K562 (cell line): ENCODE measurements at regions not wholly inside any gene's neighbourhood (a gene's known extent, or its start where the extent isn't known, plus 50 kb on each side); places are given as distances from the start of the nearest gene placed in this dataset.

Experiments used
- CXXC5 ChIP-seq: fragments of 250-450 bp; sonication (Bioruptor Pico); IDR thresholded peaks from 2 replicates; pipeline ENCODE4 v1.8.0; 2022; ENCODE audit warnings: inconsistent platforms, mild to moderate bottlenecking, moderate library complexity
- DPF2 ChIP-seq: fragments of 450-650 bp; IDR thresholded peaks from 2 replicates; pipeline ENCODE4 v1.6.1; 2016
- ETV5 ChIP-seq: sonication (generic); formaldehyde crosslinking; IDR thresholded peaks from 2 replicates; pipeline ENCODE4 v1.4.0; 2020; ENCODE audit warnings: low read depth, mild to moderate bottlenecking, missing genetic modification reagents
- ETV6 ChIP-seq, 3 experiments: fragments of 150-350 bp in 1 of 3; sonication (generic) in 1 of 3; formaldehyde crosslinking in 1 of 3; IDR thresholded peaks; 2 replicates each; pipeline versions ENCODE4 v1.6.1 to v1.8.0; 2014 to 2022; ENCODE audit warnings: borderline replicate concordance in 2 of 3, low read depth in 2 of 3, antibody characterized with exemption in 1 of 3, low read length in 1 of 3, mild to moderate bottlenecking in 1 of 3, missing genetic modification reagents in 1 of 3
- ILF3 ChIP-seq: fragments of 450-650 bp; IDR thresholded peaks from 2 replicates; pipeline ENCODE4 v1.6.1; 2018; ENCODE audit warnings: antibody characterized with exemption, mild to moderate bottlenecking, moderate library complexity, borderline replicate concordance
- MAFF ChIP-seq: IDR thresholded peaks from 2 replicates; pipeline ENCODE4 v1.6.1; 2012; ENCODE audit warnings: low read length, improper control_type of control experiment
- MEF2A ChIP-seq: IDR thresholded peaks from 2 replicates; pipeline ENCODE4 v1.6.1; 2011; ENCODE audit warnings: low read depth, mild to moderate bottlenecking, low read length, moderate library complexity; ENCODE audit not compliant: control insufficient read depth
- MYBL2 ChIP-seq, 2 experiments: fragments of 450-650 bp in 1 of 2; sonication (generic) in 1 of 2; formaldehyde crosslinking in 1 of 2; IDR thresholded peaks; 2 replicates each; pipeline versions ENCODE4 v1.6.1 to v1.8.1; 2017 to 2022; ENCODE audit warnings: borderline replicate concordance in 1 of 2, inconsistent platforms in 1 of 2, low read depth in 1 of 2, mild to moderate bottlenecking in 1 of 2, missing genetic modification reagents in 1 of 2, moderate library complexity in 1 of 2
- MYNN ChIP-seq, 2 experiments: sonication (generic); formaldehyde crosslinking in 1 of 2; IDR thresholded peaks; 2 replicates each; pipeline versions ENCODE4 v1.5.0 to v1.6.1; 2016 to 2020; ENCODE audit warnings: antibody characterized with exemption in 1 of 2, missing genetic modification reagents in 1 of 2
- NCOR1 ChIP-seq: fragments of 450-650 bp; IDR thresholded peaks from 2 replicates; pipeline ENCODE4 v1.6.1; 2016; ENCODE audit warnings: mild to moderate bottlenecking, moderate library complexity
- NRF1 ChIP-seq, 2 experiments: fragments of 450-650 bp; IDR thresholded peaks in 1 of 2; conservative IDR thresholded peaks in 1 of 2; 2 replicates each; pipeline ENCODE4 v1.6.1; 2014; ENCODE audit warnings: mild to moderate bottlenecking in 2 of 2
- PHF8 ChIP-seq: fragments of 200-600 bp; sonication (generic); IDR thresholded peaks from 2 replicates; pipeline ENCODE4 v1.6.1; 2012; ENCODE audit warnings: mixed run types, mild to moderate bottlenecking, inconsistent platforms, low read length, moderate library complexity, borderline replicate concordance
- SUPT5H ChIP-seq: fragments of 450-650 bp; IDR thresholded peaks from 2 replicates; pipeline ENCODE4 v1.6.1; 2016
- TRIM24 ChIP-seq, 2 experiments: fragments of 450-650 bp; IDR thresholded peaks; 2 replicates each; pipeline ENCODE4 v1.6.1; 2016
- ZBTB8A ChIP-seq: fragments of 450-650 bp; IDR thresholded peaks from 2 replicates; pipeline ENCODE4 v1.6.1; 2018; ENCODE audit warnings: mild to moderate bottlenecking, moderate library complexity; ENCODE audit not compliant: partially characterized antibody
- TF ChIP-seq, protein P1 (sequence below): fragments of 250-450 bp; sonication (Bioruptor Pico); IDR thresholded peaks from 2 replicates; pipeline ENCODE4 v1.8.0; 2022; ENCODE audit warnings: moderate library complexity, mild to moderate bottlenecking, inconsistent platforms
- TF ChIP-seq, protein P2 (sequence below): sonication (generic); formaldehyde crosslinking; IDR thresholded peaks from 2 replicates; pipeline ENCODE4 v1.8.0; 2023; ENCODE audit warnings: missing genetic modification reagents, mild to moderate bottlenecking, borderline replicate concordance
- TF ChIP-seq, protein P3 (sequence below): fragments of 450-650 bp; IDR thresholded peaks from 2 replicates; pipeline ENCODE4 v1.6.1; 2017; ENCODE audit warnings: mild to moderate bottlenecking, moderate library complexity

DNA sequence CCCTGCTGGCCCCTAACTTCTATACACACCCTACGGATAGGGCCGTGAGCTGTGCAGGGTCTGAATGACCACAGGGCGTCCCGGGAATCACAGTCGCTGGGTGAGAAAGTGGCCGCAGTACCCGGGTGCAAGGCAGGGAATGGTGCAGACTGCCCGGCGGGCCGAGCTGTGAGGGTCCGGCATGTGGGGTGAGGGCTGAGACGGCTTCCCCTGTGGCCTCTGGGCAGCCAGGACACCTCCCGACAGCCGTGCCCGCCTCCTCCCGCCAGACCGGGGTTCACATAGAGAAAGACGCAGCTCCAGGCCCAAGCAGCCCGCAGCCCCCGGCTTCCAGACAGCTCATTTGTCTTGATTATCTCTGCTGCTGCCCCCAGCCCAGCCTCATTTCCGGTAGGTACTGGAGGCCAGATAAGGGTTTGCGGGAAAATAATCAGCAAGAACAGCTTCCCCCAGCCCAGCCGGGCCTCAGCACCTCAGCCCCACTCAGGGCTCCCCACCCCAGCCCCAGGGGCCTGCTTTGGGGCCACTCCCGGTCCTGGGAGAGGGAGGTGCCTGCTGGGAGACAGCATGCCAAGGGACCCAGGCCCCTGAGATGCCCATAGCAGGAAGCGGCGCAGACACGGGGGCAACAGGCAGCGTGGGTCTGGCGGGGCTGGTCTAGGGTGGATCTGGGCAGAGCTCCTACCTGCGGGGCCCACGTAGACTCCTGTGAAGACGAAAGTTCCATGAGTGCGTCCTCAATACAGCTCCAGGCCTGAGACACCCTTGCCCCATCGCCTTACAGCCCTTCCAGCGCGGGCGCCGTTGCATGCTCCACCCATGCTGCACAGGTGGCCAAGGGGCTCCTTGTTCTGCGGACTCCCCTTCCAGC lies 123.1 kb downstream of the BRD1 start (continued):
- TF ChIP-seq ZBTB8A = no peak
- TF ChIP-seq PHF8 = no peak
- 0 out of 4 replicates have a peak, but pooled peaks of 1 of the 2 experiments have one; percentile 66 for TF ChIP-seq ETV6 (IDR thresholded peaks at IDR 0.05; ENCODE audit: borderline replicate concordance in 1 of 2, low read depth in 2 of 2, low read length in 1 of 2)
- no peak for TF ChIP-seq ETV6 (CRISPR knock-in tag; IDR thresholded peaks at IDR 0.05; ENCODE audit: borderline replicate concordance)
- TF ChIP-seq, protein P1, sequence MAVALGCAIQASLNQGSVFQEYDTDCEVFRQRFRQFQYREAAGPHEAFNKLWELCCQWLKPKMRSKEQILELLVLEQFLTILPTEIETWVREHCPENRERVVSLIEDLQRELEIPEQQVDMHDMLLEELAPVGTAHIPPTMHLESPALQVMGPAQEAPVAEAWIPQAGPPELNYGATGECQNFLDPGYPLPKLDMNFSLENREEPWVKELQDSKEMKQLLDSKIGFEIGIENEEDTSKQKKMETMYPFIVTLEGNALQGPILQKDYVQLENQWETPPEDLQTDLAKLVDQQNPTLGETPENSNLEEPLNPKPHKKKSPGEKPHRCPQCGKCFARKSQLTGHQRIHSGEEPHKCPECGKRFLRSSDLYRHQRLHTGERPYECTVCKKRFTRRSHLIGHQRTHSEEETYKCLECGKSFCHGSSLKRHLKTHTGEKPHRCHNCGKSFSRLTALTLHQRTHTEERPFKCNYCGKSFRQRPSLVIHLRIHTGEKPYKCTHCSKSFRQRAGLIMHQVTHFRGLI = no peak; the same call in 1 of the 2 replicates
- TF ChIP-seq, protein P2, sequence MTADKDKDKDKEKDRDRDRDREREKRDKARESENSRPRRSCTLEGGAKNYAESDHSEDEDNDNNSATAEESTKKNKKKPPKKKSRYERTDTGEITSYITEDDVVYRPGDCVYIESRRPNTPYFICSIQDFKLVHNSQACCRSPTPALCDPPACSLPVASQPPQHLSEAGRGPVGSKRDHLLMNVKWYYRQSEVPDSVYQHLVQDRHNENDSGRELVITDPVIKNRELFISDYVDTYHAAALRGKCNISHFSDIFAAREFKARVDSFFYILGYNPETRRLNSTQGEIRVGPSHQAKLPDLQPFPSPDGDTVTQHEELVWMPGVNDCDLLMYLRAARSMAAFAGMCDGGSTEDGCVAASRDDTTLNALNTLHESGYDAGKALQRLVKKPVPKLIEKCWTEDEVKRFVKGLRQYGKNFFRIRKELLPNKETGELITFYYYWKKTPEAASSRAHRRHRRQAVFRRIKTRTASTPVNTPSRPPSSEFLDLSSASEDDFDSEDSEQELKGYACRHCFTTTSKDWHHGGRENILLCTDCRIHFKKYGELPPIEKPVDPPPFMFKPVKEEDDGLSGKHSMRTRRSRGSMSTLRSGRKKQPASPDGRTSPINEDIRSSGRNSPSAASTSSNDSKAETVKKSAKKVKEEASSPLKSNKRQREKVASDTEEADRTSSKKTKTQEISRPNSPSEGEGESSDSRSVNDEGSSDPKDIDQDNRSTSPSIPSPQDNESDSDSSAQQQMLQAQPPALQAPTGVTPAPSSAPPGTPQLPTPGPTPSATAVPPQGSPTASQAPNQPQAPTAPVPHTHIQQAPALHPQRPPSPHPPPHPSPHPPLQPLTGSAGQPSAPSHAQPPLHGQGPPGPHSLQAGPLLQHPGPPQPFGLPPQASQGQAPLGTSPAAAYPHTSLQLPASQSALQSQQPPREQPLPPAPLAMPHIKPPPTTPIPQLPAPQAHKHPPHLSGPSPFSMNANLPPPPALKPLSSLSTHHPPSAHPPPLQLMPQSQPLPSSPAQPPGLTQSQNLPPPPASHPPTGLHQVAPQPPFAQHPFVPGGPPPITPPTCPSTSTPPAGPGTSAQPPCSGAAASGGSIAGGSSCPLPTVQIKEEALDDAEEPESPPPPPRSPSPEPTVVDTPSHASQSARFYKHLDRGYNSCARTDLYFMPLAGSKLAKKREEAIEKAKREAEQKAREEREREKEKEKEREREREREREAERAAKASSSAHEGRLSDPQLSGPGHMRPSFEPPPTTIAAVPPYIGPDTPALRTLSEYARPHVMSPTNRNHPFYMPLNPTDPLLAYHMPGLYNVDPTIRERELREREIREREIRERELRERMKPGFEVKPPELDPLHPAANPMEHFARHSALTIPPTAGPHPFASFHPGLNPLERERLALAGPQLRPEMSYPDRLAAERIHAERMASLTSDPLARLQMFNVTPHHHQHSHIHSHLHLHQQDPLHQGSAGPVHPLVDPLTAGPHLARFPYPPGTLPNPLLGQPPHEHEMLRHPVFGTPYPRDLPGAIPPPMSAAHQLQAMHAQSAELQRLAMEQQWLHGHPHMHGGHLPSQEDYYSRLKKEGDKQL (CRISPR knock-in tag) = no peak
- TF ChIP-seq, protein P3, sequence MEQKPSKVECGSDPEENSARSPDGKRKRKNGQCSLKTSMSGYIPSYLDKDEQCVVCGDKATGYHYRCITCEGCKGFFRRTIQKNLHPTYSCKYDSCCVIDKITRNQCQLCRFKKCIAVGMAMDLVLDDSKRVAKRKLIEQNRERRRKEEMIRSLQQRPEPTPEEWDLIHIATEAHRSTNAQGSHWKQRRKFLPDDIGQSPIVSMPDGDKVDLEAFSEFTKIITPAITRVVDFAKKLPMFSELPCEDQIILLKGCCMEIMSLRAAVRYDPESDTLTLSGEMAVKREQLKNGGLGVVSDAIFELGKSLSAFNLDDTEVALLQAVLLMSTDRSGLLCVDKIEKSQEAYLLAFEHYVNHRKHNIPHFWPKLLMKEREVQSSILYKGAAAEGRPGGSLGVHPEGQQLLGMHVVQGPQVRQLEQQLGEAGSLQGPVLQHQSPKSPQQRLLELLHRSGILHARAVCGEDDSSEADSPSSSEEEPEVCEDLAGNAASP = no peak
- no peak for TF ChIP-seq SUPT5H
- TF ChIP-seq DPF2 = peak; percentile 90
- TF ChIP-seq MAFF = no peak
- TF ChIP-seq NCOR1 = peak; percentile 94
- TF ChIP-seq CXXC5 (CRISPR knock-in tag) = peak; percentile 92
- TF ChIP-seq MYNN (IDR thresholded peaks at IDR 0.05) = peak; percentile 66; the same call in 1 of the 2 replicates
- no peak for TF ChIP-seq MYNN (CRISPR knock-in tag; IDR thresholded peaks at IDR 0.05)
- TF ChIP-seq MYBL2 (IDR thresholded peaks at IDR 0.05; ENCODE audit: low read depth) = no peak
- TF ChIP-seq MYBL2 (CRISPR knock-in tag; IDR thresholded peaks at IDR 0.05; ENCODE audit: borderline replicate concordance) = no peak
- no peak for TF ChIP-seq ILF3
- TF ChIP-seq TRIM24 (IDR thresholded peaks at IDR 0.05) = peak; percentile 82 to 87
- no peak for TF ChIP-seq NRF1 (conservative IDR thresholded peaks at IDR 0.05 in 1 of 2, IDR thresholded peaks at IDR 0.05 in 1 of 2)
- TF ChIP-seq MEF2A = no peak
- TF ChIP-seq ETV5 = peak; percentile 95
